ENCODE measurements at regions not wholly inside any gene's neighbourhood (a gene's known extent, or its start where the extent isn't known, plus 50 kb on each side); places are given as distances from the start of the nearest gene placed in this dataset.

DNA sequence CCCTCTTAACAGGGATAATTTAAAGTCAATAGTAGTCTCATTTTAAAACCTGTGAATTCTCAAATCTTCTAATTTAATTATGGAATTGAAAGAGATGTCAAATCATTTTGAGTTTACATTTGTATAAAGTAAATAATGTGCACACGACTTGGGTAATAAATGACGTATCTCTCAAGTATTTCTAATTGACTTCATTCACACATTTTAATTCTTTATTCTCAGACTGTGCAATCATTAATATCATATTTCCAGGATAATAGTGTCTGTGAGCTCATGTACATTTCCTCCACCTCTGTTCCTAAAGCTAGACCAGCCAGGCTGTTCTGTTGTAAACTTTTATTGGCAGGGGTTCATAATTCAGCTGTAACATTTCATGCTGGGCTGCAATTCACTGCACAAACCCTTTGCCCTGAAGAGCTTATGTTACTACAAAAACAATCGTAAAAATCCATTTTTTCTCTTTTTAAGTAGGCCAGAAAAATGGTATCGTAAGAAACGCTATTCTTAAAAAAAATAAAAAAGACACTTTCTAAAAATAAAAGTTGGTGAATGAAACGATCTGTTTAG lies 1103.1 kb upstream of the TENM3 start:
- no peak for TF ChIP-seq RCOR1 (conservative IDR thresholded peaks at IDR 0.05; ENCODE audit: low read depth, low read length)
- TF ChIP-seq POLR2A (IDR thresholded peaks at IDR 0.05; ENCODE audit: low read depth, low read length): no peak
- TF ChIP-seq KDM1A (IDR thresholded peaks at IDR 0.05; ENCODE audit: borderline replicate concordance): no peak
- TF ChIP-seq, protein P1, sequence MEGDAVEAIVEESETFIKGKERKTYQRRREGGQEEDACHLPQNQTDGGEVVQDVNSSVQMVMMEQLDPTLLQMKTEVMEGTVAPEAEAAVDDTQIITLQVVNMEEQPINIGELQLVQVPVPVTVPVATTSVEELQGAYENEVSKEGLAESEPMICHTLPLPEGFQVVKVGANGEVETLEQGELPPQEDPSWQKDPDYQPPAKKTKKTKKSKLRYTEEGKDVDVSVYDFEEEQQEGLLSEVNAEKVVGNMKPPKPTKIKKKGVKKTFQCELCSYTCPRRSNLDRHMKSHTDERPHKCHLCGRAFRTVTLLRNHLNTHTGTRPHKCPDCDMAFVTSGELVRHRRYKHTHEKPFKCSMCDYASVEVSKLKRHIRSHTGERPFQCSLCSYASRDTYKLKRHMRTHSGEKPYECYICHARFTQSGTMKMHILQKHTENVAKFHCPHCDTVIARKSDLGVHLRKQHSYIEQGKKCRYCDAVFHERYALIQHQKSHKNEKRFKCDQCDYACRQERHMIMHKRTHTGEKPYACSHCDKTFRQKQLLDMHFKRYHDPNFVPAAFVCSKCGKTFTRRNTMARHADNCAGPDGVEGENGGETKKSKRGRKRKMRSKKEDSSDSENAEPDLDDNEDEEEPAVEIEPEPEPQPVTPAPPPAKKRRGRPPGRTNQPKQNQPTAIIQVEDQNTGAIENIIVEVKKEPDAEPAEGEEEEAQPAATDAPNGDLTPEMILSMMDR (IDR thresholded peaks at IDR 0.05 in 2 of 3, conservative IDR thresholded peaks at IDR 0.05 in 1 of 3; ENCODE audit: control insufficient read depth in 2 of 3, extremely low read depth in 1 of 3, insufficient read depth in 1 of 3, low read depth in 3 of 3, low read length in 3 of 3): no peak
- no peak for TF ChIP-seq NR2C2 (IDR thresholded peaks at IDR 0.05; ENCODE audit: borderline replicate concordance, control insufficient read depth, insufficient read length, low read depth)
- no peak for TF ChIP-seq BMI1 (IDR thresholded peaks at IDR 0.05; ENCODE audit: borderline replicate concordance)
- TF ChIP-seq SMAD1 (IDR thresholded peaks at IDR 0.05; ENCODE audit: low read depth, partially characterized antibody): no peak
- no peak for TF ChIP-seq SP1 (IDR thresholded peaks at IDR 0.05; ENCODE audit: low read depth, low read length)

Data from GM12878 (cell line).